DOHH2 (cell line): ENCODE measurements at regions not wholly inside any gene's neighbourhood (a gene's known extent, or its start where the extent isn't known, plus 50 kb on each side); places are given as distances from the start of the nearest gene placed in this dataset.

Experiments
- H3F3A ChIP-seq: fragments of 200-600 bp; sonication (generic), shearing (Covaris generic); 2 replicates; pipeline ENCODE4 v1.6.0; 2016; ENCODE audit warnings: antibody characterized with exemption, mild to moderate bottlenecking; ENCODE audit not compliant: control insufficient read depth, insufficient read depth
- H3K27ac ChIP-seq: fragments of 200-600 bp; sonication (generic); 2 replicates; pipeline ENCODE4 v1.5.1; 2014; ENCODE audit warnings: low read depth, mild to moderate bottlenecking, low read length, moderate library complexity
- H3K27me3 ChIP-seq: fragments of 200-600 bp; sonication (generic); 2 replicates; pipeline ENCODE4 v1.6.1; 2014; ENCODE audit warnings: mild to moderate bottlenecking, low read length, mixed read lengths; ENCODE audit not compliant: control insufficient read depth
- H3K36me3 ChIP-seq: fragments of 200-600 bp; sonication (generic); 2 replicates; pipeline ENCODE4 v1.6.1; 2014; ENCODE audit warnings: mild to moderate bottlenecking, low read length, moderate library complexity, mixed read lengths; ENCODE audit not compliant: control insufficient read depth
- H3K4me1 ChIP-seq: fragments of 200-600 bp; sonication (generic); 2 replicates; pipeline ENCODE4 v1.6.1; 2014; ENCODE audit warnings: mild to moderate bottlenecking, low read length, mixed read lengths; ENCODE audit not compliant: control insufficient read depth
- H3K4me2 ChIP-seq: fragments of 200-600 bp; sonication (generic); 2 replicates; pipeline ENCODE4 v1.6.0; 2014; ENCODE audit warnings: mild to moderate bottlenecking, low read length, moderate library complexity
- H3K4me3 ChIP-seq: fragments of 200-600 bp; sonication (generic); 2 replicates; pipeline ENCODE4 v1.5.1; 2014; ENCODE audit warnings: mild to moderate bottlenecking, low read length, mixed read lengths
- H3K79me2 ChIP-seq: fragments of 200-600 bp; sonication (generic); 2 replicates; pipeline ENCODE4 v1.6.1; 2014; ENCODE audit warnings: mild to moderate bottlenecking, low read length, mixed read lengths; ENCODE audit not compliant: control insufficient read depth
- H3K9me2 ChIP-seq: fragments of 200-600 bp; sonication (generic); replicated peaks from 2 replicates; pipeline ENCODE4 v1.6.1; 2014; ENCODE audit warnings: mild to moderate bottlenecking, low read length, mixed read lengths; ENCODE audit not compliant: control insufficient read depth
- H3K9me3 ChIP-seq: fragments of 200-600 bp; sonication (generic); 2 replicates; pipeline ENCODE4 v1.6.1; 2014; ENCODE audit warnings: antibody characterized with exemption, low read length, mixed read lengths; ENCODE audit not compliant: control insufficient read depth, insufficient read depth
- H4K20me1 ChIP-seq: fragments of 200-600 bp; sonication (generic); 2 replicates; pipeline ENCODE4 v1.6.0; 2014; ENCODE audit warnings: low read depth, mild to moderate bottlenecking, antibody characterized with exemption, low read length, moderate library complexity; ENCODE audit not compliant: control insufficient read depth, insufficient read depth
- EZH2phosphoT487 ChIP-seq: fragments of 200-600 bp; sonication (generic); IDR thresholded peaks from 2 replicates; pipeline ENCODE4 v1.6.1; 2017; ENCODE audit warnings: borderline replicate concordance, mild to moderate bottlenecking, antibody characterized with exemption, low read length, moderate library complexity, mixed read lengths
- TF ChIP-seq, protein P1 (sequence below): fragments of 200-600 bp; sonication (generic); IDR thresholded peaks from one replicate; pipeline ENCODE4 v1.5.1; 2014; ENCODE audit warnings: antibody characterized with exemption, mild to moderate bottlenecking, low read depth, low read length; ENCODE audit not compliant: poor library complexity, severe bottlenecking

DNA sequence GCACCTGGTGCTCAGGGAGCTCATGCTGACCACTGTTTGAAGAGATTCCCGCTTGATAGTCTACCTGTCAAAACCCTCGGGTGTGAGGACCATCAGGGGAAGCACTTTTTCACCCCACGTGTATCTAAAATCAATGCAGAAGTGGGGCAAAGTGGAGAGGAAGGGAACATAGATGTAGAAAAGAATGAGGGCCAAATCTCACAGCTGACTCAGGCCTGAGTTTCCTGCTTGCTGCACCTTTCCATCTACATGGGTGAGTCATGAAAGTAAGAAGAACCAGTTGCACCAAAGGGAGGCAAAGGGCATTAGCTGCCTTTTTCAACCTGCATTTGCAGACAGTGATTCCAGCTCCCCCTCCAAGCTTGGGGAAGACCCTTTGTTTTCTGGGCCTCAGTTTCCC lies 100.2 kb upstream of the MYCN start:
- Histone ChIP-seq H3K4me2 (no peak overlapping the region), H3K36me3 (no peaks in the 10 kb centered on the region), H3K9me2 (no peaks in the 10 kb centered on the region), H3K9me3 (no peaks in the 10 kb centered on the region), H4K20me1 (no peaks in the 10 kb centered on the region), H3K4me3 (no peak overlapping the region), H3F3A (no peaks in the 10 kb centered on the region), H3K4me1 (no peaks in the 10 kb centered on the region), H3K79me2 (no peaks in the 10 kb centered on the region), H3K27ac (no peak overlapping the region), H3K27me3 (no peaks in the 10 kb centered on the region)
- TF ChIP-seq, protein P1, sequence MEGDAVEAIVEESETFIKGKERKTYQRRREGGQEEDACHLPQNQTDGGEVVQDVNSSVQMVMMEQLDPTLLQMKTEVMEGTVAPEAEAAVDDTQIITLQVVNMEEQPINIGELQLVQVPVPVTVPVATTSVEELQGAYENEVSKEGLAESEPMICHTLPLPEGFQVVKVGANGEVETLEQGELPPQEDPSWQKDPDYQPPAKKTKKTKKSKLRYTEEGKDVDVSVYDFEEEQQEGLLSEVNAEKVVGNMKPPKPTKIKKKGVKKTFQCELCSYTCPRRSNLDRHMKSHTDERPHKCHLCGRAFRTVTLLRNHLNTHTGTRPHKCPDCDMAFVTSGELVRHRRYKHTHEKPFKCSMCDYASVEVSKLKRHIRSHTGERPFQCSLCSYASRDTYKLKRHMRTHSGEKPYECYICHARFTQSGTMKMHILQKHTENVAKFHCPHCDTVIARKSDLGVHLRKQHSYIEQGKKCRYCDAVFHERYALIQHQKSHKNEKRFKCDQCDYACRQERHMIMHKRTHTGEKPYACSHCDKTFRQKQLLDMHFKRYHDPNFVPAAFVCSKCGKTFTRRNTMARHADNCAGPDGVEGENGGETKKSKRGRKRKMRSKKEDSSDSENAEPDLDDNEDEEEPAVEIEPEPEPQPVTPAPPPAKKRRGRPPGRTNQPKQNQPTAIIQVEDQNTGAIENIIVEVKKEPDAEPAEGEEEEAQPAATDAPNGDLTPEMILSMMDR, result no peak
- TF ChIP-seq EZH2phosphoT487, result no peak

DNA sequence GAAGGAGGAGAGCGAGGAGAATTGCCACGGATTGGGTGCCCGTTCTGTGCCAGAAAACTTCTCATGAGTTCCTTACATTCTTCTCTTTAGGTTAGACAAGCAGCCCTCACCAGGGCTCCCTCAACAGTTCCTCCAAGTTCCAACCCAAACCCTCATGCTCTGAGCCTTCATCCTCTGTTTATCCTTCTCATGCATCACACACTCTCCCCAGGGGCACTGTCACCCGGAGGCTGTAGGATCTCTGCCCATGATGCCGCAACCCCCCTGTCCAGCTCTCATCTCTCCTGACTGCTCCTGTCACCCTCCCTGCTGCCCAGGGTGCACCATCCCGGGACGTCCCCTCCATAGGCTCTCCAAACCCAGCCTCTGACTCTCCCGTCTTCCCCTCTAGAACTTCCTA lies 99.4 kb upstream of the MYCN start:
- H3K9me3 ChIP-seq, result no peaks in the 10 kb centered on the region
- H3K9me2 ChIP-seq, result no peaks in the 10 kb centered on the region
- no peak overlapping the region for H3K4me2 ChIP-seq
- no peaks in the 10 kb centered on the region for H3K4me1 ChIP-seq
- no peaks in the 10 kb centered on the region for H3K27me3 ChIP-seq
- H3F3A ChIP-seq, result no peaks in the 10 kb centered on the region
- no peaks in the 10 kb centered on the region for H3K36me3 ChIP-seq
- H4K20me1 ChIP-seq, result no peaks in the 10 kb centered on the region
- H3K79me2 ChIP-seq, result no peaks in the 10 kb centered on the region
- TF ChIP-seq, protein P1, result no peak
- no peak for TF ChIP-seq EZH2phosphoT487
- no peak overlapping the region for H3K27ac ChIP-seq
- no peak overlapping the region for H3K4me3 ChIP-seq

- Histone ChIP-seq H3K9me2 (no peaks in the 10 kb centered on the region), H3K27ac (no peak overlapping the region), H3K36me3 (no peaks in the 10 kb centered on the region), H3K4me2 (no peak overlapping the region), H3K79me2 (no peaks in the 10 kb centered on the region), H4K20me1 (no peaks in the 10 kb centered on the region), H3K27me3 (no peaks in the 10 kb centered on the region), H3K9me3 (no peaks in the 10 kb centered on the region), H3K4me1 (no peaks in the 10 kb centered on the region), H3F3A (no peaks in the 10 kb centered on the region), H3K4me3 (no peak overlapping the region)
- TF ChIP-seq, protein P1, result no peak
- no peak for TF ChIP-seq EZH2phosphoT487
Measured at GRCh38 chr2:15841776-15842560, 98.4 kb upstream of the MYCN start.
